Transverse colon (tissue), 4 donors: ENCODE measurements at regions not wholly inside any gene's neighbourhood (a gene's known extent, or its start where the extent isn't known, plus 50 kb on each side); places are given as distances from the start of the nearest gene placed in this dataset.

Experiments used
- CTCF ChIP-seq, 5 experiments: fragments of 200-600 bp in 3 of 5; fragments of 450-650 bp in 2 of 5; sonication (generic) in 3 of 5; IDR thresholded peaks; 1 replicate in 2 of 5; 2 replicates in 3 of 5; pipeline ENCODE4 v1.5.1; 2016 to 2017; ENCODE audit warnings: antibody characterized with exemption in 5 of 5, inconsistent platforms in 3 of 5, mild to moderate bottlenecking in 2 of 5, moderate library complexity in 1 of 5
- EP300 ChIP-seq: sonication (generic); formaldehyde crosslinking; IDR thresholded peaks from one replicate; pipeline ENCODE4 v1.6.1; 2017; ENCODE audit warnings: antibody characterized with exemption, low read depth
- POLR2A ChIP-seq: fragments of 450-650 bp; IDR thresholded peaks from one replicate; pipeline ENCODE4 v1.6.1; 2016; ENCODE audit warnings: antibody characterized with exemption, mild to moderate bottlenecking, moderate library complexity
- POLR2AphosphoS5 ChIP-seq, 3 donors: sonication (generic); formaldehyde crosslinking; IDR thresholded peaks; one replicate each; pipeline ENCODE4 v1.6.1; 2016; ENCODE audit warnings: antibody characterized with exemption in 3 of 3

GRCh38 chr5:57960569-57960968 is 478.0 kb upstream of the ACTBL2 start:
- TF ChIP-seq CTCF (IDR thresholded peaks at IDR 0.05) = no peak
- no peak for TF ChIP-seq POLR2A
- no peak for TF ChIP-seq POLR2AphosphoS5 (IDR thresholded peaks at IDR 0.05)
- TF ChIP-seq EP300 = no peak
